ENCODE measurements at regions not wholly inside any gene's neighbourhood (a gene's known extent, or its start where the extent isn't known, plus 50 kb on each side); places are given as distances from the start of the nearest gene placed in this dataset.

GRCh38 chr6:103719545-103719944, 1140.2 kb downstream of the HACE1 start:
- FAIRE-seq (no peak), DNase-seq (ENCODE audit: low read depth in 1 of 2, low spot score in 2 of 2) (no peak)
- H2AK5ac ChIP-seq (ENCODE audit: low read depth, low read length): no peak overlapping the region
- no peak overlapping the region for H4K8ac ChIP-seq (ENCODE audit: extremely low read depth, insufficient read depth, low read length)
- ChIA-PET CTCF (ENCODE audit: partially characterized antibody) (no interaction called here), POLR2A (ENCODE audit: partially characterized antibody) (no interaction called here)
- no peak overlapping the region for H2AFZ ChIP-seq (ENCODE audit: low read length)
- no peaks in the 10 kb centered on the region for H3K79me2 ChIP-seq (ENCODE audit: control insufficient read depth in 1 of 2, insufficient read depth in 2 of 2, low read length in 2 of 2)
- no peak overlapping the region for H3K14ac ChIP-seq (ENCODE audit: insufficient read length)
- H3K56ac ChIP-seq (replicated peaks; ENCODE audit: insufficient read length, low read depth, low read length): no peak overlapping the region
- no peaks in the 10 kb centered on the region for H4K20me1 ChIP-seq (replicated peaks in 1 of 2; ENCODE audit: control insufficient read depth in 1 of 2, insufficient read depth in 2 of 2, low read length in 2 of 2)
- no peak overlapping the region for H3K4me3 ChIP-seq (ENCODE audit: extremely low read depth in 1 of 4, insufficient read depth in 2 of 4, low read depth in 3 of 4, low read length in 4 of 4)
- no peak overlapping the region for H2BK20ac ChIP-seq (ENCODE audit: low read length)
- no peak overlapping the region for H2BK12ac ChIP-seq (ENCODE audit: low read depth, low read length)
- H3K79me1 ChIP-seq (ENCODE audit: low read depth, low read length): no peaks in the 10 kb centered on the region
- no peak overlapping the region for H3K23ac ChIP-seq (ENCODE audit: insufficient read length)
- H3K27ac ChIP-seq (ENCODE audit: low read depth, low read length): no peak overlapping the region
- no peaks in the 10 kb centered on the region for H3K9me3 ChIP-seq (ENCODE audit: insufficient read depth in 2 of 2, low read depth in 1 of 2, low read length in 1 of 2)
- no peak overlapping the region for H3K18ac ChIP-seq (ENCODE audit: extremely low read depth, low read length)
- no peak overlapping the region for H2BK5ac ChIP-seq (ENCODE audit: low read depth, low read length)
- H2BK120ac ChIP-seq (replicated peaks; ENCODE audit: low read depth, low read length): no peak overlapping the region
- H4K5ac ChIP-seq (ENCODE audit: insufficient read length, low read depth, low read length): no peak overlapping the region
- no peak overlapping the region for H3K4me2 ChIP-seq (ENCODE audit: insufficient read depth in 1 of 2, low read depth in 2 of 2, low read length in 2 of 2)
- H3K36me3 ChIP-seq (ENCODE audit: control insufficient read depth in 2 of 4, insufficient read depth in 4 of 4, low read length in 3 of 4): no peaks in the 10 kb centered on the region
- H3K9ac ChIP-seq (replicated peaks in 1 of 4; ENCODE audit: extremely low read depth in 1 of 4, low read depth in 3 of 4, low read length in 3 of 4): no peak overlapping the region
- H3K4ac ChIP-seq (replicated peaks; ENCODE audit: insufficient read length, low read depth, low read length): no peak overlapping the region
- H3K4me1 ChIP-seq (replicated peaks in 1 of 4; ENCODE audit: control insufficient read depth in 3 of 4, insufficient read depth in 4 of 4, low read length in 3 of 4): no peaks in the 10 kb centered on the region
- no peak overlapping the region for H2BK15ac ChIP-seq (ENCODE audit: low read length)
- H4K91ac ChIP-seq (replicated peaks; ENCODE audit: insufficient read length, low read length): no peak overlapping the region
- no peaks in the 10 kb centered on the region for H3K27me3 ChIP-seq (replicated peaks in 1 of 4; ENCODE audit: control insufficient read depth in 3 of 4, extremely low read depth in 1 of 4, insufficient read depth in 3 of 4, low read length in 3 of 4)
- TF ChIP-seq ATF3 (IDR thresholded peaks at IDR 0.05; ENCODE audit: insufficient read depth, low read depth, low read length) (no peak), EZH2 (IDR thresholded peaks at IDR 0.05; ENCODE audit: low read depth, low read length, severe bottlenecking) (no peak), ASH2L (IDR thresholded peaks at IDR 0.05; ENCODE audit: low read length) (no peak), TBP (IDR thresholded peaks at IDR 0.05; ENCODE audit: low read depth, low read length) (no peak), BACH1 (IDR thresholded peaks at IDR 0.05; ENCODE audit: low read length) (no peak), EP300 (IDR thresholded peaks at IDR 0.05; ENCODE audit: borderline replicate concordance in 1 of 2, low read depth in 2 of 2, low read length in 2 of 2) (no peak), CTBP2 (IDR thresholded peaks at IDR 0.05; ENCODE audit: borderline replicate concordance, insufficient read depth, insufficient read length, low read length) (no peak), RFX5 (IDR thresholded peaks at IDR 0.05; ENCODE audit: borderline replicate concordance, low read depth, low read length) (no peak), RBBP5 (IDR thresholded peaks at IDR 0.05; ENCODE audit: borderline replicate concordance, low read depth, low read length) (no peak)
- H3K23me2 ChIP-seq (ENCODE audit: low read depth, low read length): no peaks in the 10 kb centered on the region

Data from H1 (cell line).